Activated CD4-positive, alpha-beta memory T cell treated with anti-CD3 and anti-CD28 coated beads, Interleukin-2, amount 10 ng/mL, durations not matched to agents 7 days and 5 days (primary cell): ENCODE measurements at regions not wholly inside any gene's neighbourhood (a gene's known extent, or its start where the extent isn't known, plus 50 kb on each side); places are given as distances from the start of the nearest gene placed in this dataset.
"Not testable (repeated sequence)": the region's sequence is repeated elsewhere in the genome, so short reads cannot be mapped to it uniquely, and the experiment has no call there.

Experiments
- CTCF ChIA-PET: fragments of 350-600 bp; sonication (Branson Sonifier 250); formaldehyde crosslinking; loops from one replicate; lab custom pipeline; 2021; ENCODE audit warnings: antibody characterized with exemption, inconsistent platforms; lab: Charles Lee
- POLR2A ChIA-PET: fragments of 350-600 bp; sonication (Branson Sonifier 250); formaldehyde crosslinking; loops from one replicate; lab custom pipeline; 2021; ENCODE audit warnings: antibody characterized with exemption; lab: Charles Lee
- DNase-seq: peaks from one replicate; pipeline ENCODE4 v3.0.0-alpha.2; 2020
- H3K27ac Mint-ChIP-seq: one replicate; pipeline ENCODE4 v1.8.0; 2021; ENCODE audit warnings: mild to moderate bottlenecking, mixed read lengths
- H3K27me3 Mint-ChIP-seq: one replicate; pipeline ENCODE4 v1.8.0; 2021; ENCODE audit warnings: mixed read lengths
- H3K36me3 Mint-ChIP-seq: one replicate; pipeline ENCODE4 v1.8.0; 2021; ENCODE audit warnings: low read depth, mixed read lengths
- H3K4me1 Mint-ChIP-seq: one replicate; pipeline ENCODE4 v1.8.0; 2021; ENCODE audit warnings: mixed read lengths
- H3K4me3 Mint-ChIP-seq: one replicate; pipeline ENCODE4 v1.8.0; 2021; ENCODE audit warnings: mild to moderate bottlenecking, mixed read lengths
- H3K9me3 Mint-ChIP-seq: one replicate; pipeline ENCODE4 v1.8.0; 2021; ENCODE audit warnings: mixed read lengths

DNA sequence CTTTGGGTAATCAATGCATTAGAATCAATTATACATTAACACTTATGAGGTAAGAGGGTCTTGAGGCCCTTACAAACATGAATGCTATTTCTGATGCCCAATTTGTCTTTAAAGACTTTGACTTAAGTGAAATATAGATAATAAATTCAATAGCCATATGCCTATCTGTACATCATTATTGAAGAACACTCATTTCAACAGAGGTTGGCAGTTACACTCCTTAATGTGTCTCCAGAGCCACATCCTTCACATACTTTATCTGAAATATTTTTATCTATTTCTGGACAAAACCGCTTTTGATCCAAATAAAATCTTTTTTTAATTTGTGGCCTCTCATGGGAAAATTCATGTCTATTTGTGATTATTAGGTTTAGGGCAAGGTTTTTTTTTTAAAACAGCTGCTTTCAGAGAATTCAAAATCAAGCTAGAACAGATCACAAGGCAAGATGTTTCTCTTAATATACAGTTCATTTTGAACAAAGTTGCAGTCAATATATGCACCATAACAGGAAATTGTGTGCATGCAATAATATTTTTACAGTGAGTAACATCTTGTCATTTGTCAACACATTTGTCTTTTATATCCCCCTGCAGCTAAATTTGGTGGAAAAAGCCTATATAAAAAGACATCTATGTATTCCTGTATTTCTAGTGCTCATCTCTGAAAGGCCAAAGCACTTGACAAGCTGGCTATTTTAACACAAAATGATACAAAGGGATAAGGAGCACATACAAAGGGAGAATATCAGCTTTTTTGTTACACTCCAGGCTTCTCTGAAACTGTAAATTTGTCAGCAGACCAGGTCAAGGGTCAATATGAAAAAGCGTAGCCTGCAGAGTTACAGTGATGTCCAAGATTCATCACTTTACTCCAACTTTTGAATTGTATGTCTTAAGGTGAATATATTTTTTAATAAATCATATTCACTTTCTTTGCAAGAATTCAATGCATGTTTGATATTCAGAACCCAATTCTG is 146.2 kb upstream of the DPH6 start:
- no peak for DNase-seq
- POLR2A ChIA-PET = no interaction called here
- H3K27ac Mint-ChIP-seq = no peak overlapping the region
- no peaks in the 10 kb centered on the region for H3K9me3 Mint-ChIP-seq
- CTCF ChIA-PET = no interaction called here
- H3K36me3 Mint-ChIP-seq = no peaks in the 10 kb centered on the region
- no peaks in the 10 kb centered on the region for H3K4me1 Mint-ChIP-seq
- peaks cover 4% of the 10 kb centered on the region for H3K27me3 Mint-ChIP-seq
- no peak overlapping the region for H3K4me3 Mint-ChIP-seq

DNA sequence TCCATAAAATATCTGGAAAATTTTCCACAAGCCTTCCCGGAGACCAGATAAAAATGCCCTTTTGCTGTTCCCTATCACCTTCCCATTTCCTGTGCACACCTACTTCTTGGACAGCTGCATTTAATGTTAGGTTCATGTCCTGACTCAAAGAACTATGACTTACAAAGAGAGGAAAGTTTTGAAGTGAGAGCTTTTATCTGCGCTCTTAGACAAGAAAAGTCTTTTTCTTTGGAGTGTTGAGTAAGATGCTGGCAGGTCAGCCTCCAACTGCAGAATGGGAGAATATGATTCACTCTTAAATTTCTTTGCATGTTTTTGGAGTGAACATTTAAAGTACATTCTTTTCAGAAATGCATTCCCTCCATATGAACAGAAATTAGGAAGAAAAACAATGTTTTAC is 147.3 kb upstream of the DPH6 start:
- Mint-ChIP-seq H3K36me3 (no peaks in the 10 kb centered on the region), H3K9me3 (no peaks in the 10 kb centered on the region), H3K4me3 (no peak overlapping the region), H3K4me1 (no peaks in the 10 kb centered on the region), H3K27me3 (peaks cover 4% of the 10 kb centered on the region), H3K27ac (no peak overlapping the region)
- DNase-seq = no peak
- ChIA-PET POLR2A (no interaction called here), CTCF (no interaction called here)

DNA sequence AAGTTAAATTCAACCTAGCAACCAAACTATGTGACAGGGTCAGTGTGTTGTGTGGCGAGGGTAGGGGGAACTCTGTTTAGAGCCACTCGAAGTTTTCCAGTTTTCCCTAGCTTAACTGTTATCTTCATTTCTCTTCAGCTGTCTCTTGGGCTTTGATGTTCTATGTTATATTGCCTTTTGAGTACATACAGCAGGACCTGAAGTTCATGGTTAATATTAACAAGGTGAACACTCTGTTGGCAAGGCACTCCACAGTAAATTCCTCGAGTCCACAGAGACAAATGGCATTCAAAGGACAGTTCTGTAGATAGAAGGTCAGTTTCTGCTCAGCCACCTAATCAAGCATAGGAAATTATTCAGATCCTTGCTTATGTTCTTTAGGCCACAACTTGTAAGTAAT is 147.9 kb upstream of the DPH6 start:
- Mint-ChIP-seq H3K27me3 (peaks cover 4% of the 10 kb centered on the region), H3K9me3 (no peaks in the 10 kb centered on the region), H3K27ac (no peak overlapping the region), H3K4me3 (no peak overlapping the region), H3K36me3 (no peaks in the 10 kb centered on the region), H3K4me1 (no peaks in the 10 kb centered on the region)
- POLR2A ChIA-PET = no interaction called here
- no peak for DNase-seq
- CTCF ChIA-PET = no interaction called here

DNA sequence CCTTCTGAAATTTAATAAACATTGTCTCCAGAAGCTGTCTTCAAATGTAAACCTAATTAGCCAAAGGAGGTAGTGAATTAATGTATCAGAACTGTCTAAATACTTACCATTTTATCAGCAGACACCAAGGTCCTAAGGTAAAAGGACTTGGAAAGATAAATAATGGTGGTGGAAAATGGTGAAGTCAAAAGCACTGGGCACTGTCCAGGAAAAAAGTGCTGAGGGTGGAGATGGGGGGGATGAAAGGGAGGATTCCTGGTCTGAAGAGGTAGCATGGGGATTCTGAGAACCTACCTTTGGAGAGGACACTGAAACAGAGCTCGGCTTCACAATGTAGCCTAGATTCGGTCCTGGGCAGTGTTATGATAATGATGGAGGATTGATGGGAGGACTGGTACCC is 149.0 kb upstream of the DPH6 start:
- Mint-ChIP-seq H3K4me3 (no peak overlapping the region), H3K27me3 (peaks cover 3% of the 10 kb centered on the region), H3K27ac (no peak overlapping the region), H3K4me1 (no peaks in the 10 kb centered on the region), H3K36me3 (no peaks in the 10 kb centered on the region), H3K9me3 (no peaks in the 10 kb centered on the region)
- no peak for DNase-seq
- ChIA-PET POLR2A (no interaction called here), CTCF (no interaction called here)

DNA sequence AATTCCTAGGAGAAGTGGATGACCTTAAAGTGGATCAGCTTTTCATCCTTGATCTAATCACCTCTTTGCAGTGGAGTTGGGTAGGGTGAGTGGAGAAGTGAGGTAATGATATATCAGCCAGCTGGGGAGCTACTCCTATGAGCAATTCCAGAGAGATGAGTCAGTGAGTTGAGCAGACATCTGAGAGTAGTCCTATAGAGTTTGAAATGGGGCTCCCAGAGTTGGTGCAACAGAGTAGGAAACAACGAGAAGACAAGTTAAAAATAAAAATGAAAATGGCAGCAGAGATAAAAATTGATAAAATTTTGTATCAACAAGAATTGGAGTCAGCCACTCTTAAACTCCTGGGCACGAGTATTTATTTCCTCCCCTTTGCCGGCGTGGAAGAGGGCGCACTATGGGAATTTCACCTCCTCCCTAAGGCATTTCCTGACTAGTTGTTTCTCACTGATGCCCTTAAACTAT is 150.8 kb upstream of the DPH6 start:
- no peak for DNase-seq
- no peaks in the 10 kb centered on the region for H3K27me3 Mint-ChIP-seq
- no peak overlapping the region for H3K27ac Mint-ChIP-seq
- H3K4me3 Mint-ChIP-seq = no peak overlapping the region
- no peaks in the 10 kb centered on the region for H3K36me3 Mint-ChIP-seq
- no peaks in the 10 kb centered on the region for H3K9me3 Mint-ChIP-seq
- H3K4me1 Mint-ChIP-seq = no peaks in the 10 kb centered on the region
- CTCF ChIA-PET = interaction anchor here (1.3 kb wide), 1 partner anchor 55 kb away, joined by 4 read pairs; no protein-coding TSS in a partner anchor
- POLR2A ChIA-PET = no interaction called here

DNA sequence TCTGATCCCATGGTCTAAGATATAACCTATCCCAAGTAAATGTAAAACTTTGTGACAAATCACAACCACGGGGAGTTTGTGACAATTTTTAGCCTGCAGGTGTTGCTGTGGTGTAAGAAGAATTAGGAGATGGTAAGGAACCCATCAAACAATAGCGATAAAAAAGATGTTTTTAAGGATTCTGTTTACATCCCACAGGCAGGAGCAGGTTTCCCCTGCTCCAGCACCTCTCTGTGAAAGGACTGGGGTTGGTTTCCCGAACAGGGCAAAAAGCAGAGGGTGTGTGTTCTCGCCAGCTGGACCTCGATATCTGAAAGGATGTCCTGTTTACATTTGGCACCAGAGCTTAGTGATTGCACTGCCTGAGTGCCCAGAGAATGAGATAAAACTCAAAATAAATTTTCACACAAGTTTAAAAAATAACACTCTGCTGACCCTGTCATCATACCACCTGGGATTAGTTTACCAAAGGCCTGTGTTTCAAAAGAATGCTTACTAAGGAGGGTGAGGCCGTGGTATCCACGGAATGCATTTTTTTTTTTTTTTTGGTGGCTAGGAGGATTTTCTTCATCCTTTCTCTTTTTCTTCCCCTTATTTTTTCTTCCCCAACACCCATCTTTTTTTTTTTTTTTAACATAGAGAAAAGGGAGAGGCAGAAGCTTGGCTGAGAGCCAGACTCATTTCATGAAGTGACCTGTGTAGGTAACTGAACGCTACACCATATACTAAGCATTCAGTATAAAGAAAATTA is 151.8 kb upstream of the DPH6 start:
- POLR2A ChIA-PET = interaction anchor here (0.7 kb wide), 1 partner anchor 421 kb away, joined by 4 read pairs; no protein-coding TSS in a partner anchor
- Mint-ChIP-seq H3K4me1 (no peaks in the 10 kb centered on the region), H3K27me3 (no peaks in the 10 kb centered on the region), H3K36me3 (no peaks in the 10 kb centered on the region), H3K4me3 (no peak overlapping the region), H3K9me3 (no peaks in the 10 kb centered on the region), H3K27ac (no peak overlapping the region)
- CTCF ChIA-PET = no interaction called here
- DNase-seq = no peak

GRCh38 chr15:35698331-35698730 is 152.4 kb upstream of the DPH6 start:
- Mint-ChIP-seq H3K27ac (no peak overlapping the region), H3K27me3 (no peaks in the 10 kb centered on the region), H3K4me3 (no peak overlapping the region), H3K4me1 (no peaks in the 10 kb centered on the region), H3K36me3 (no peaks in the 10 kb centered on the region), H3K9me3 (no peaks in the 10 kb centered on the region)
- ChIA-PET POLR2A (interaction anchor here (0.7 kb wide), 1 partner anchor 420 kb away, joined by 4 read pairs; no protein-coding TSS in a partner anchor), CTCF (no interaction called here)
- DNase-seq = no peak

DNA sequence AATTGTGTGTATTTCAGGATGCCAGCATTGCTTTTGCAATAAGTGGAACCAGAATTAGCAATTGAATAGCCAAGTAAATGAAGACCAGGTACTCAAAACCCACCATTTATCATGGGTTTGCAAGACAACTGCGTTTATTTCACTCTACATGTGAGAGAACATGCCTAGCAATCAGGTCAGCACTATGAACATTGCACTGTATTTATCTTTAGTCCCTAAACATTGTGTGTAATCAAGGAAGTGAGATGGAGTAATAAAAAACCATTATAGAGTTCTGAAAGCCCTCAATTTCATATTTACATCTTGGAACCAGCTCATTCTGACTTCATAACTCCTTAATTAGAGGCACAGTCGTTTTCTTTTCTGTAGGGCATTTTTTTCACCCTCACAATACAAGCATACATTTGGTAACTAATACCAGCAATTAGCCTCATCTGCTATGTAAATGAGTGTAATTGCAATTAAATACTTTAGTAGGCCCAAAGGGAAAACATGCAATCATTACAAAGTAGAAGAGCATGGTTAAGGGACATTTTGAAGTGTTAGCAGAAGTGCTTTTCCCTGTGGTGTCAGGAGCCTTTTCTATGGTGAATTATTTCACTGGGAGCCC is 153.1 kb upstream of the DPH6 start:
- CTCF ChIA-PET = no interaction called here
- H3K27ac Mint-ChIP-seq = no peak overlapping the region
- H3K27me3 Mint-ChIP-seq = no peaks in the 10 kb centered on the region
- no peaks in the 10 kb centered on the region for H3K9me3 Mint-ChIP-seq
- no peaks in the 10 kb centered on the region for H3K36me3 Mint-ChIP-seq
- no peaks in the 10 kb centered on the region for H3K4me1 Mint-ChIP-seq
- no peak for DNase-seq
- POLR2A ChIA-PET = no interaction called here
- H3K4me3 Mint-ChIP-seq = no peak overlapping the region

GRCh38 chr15:35700091-35700593 is 154.2 kb upstream of the DPH6 start:
- DNase-seq, H3K27ac Mint-ChIP-seq, CTCF ChIA-PET, H3K9me3 Mint-ChIP-seq, H3K4me3 Mint-ChIP-seq, H3K4me1 Mint-ChIP-seq, H3K27me3 Mint-ChIP-seq, H3K36me3 Mint-ChIP-seq, POLR2A ChIA-PET: not testable (repeated sequence)

GRCh38 chr15:35701402-35702046 is 155.6 kb upstream of the DPH6 start:
- H3K36me3 Mint-ChIP-seq = no peaks in the 10 kb centered on the region
- H3K9me3 Mint-ChIP-seq = no peaks in the 10 kb centered on the region
- CTCF ChIA-PET = no interaction called here
- no peaks in the 10 kb centered on the region for H3K4me1 Mint-ChIP-seq
- H3K27ac Mint-ChIP-seq = no peak overlapping the region
- POLR2A ChIA-PET = no interaction called here
- no peak overlapping the region for H3K4me3 Mint-ChIP-seq
- H3K27me3 Mint-ChIP-seq = no peaks in the 10 kb centered on the region
- no peak for DNase-seq

- ChIA-PET POLR2A (no interaction called here), CTCF (no interaction called here)
- Mint-ChIP-seq H3K4me3 (no peak overlapping the region), H3K36me3 (no peaks in the 10 kb centered on the region), H3K27me3 (no peaks in the 10 kb centered on the region), H3K4me1 (no peaks in the 10 kb centered on the region), H3K27ac (no peak overlapping the region), H3K9me3 (no peaks in the 10 kb centered on the region)
- no peak for DNase-seq
Observed at GRCh38 chr15:35702946-35703495, 157.1 kb upstream of the DPH6 start.

- CTCF ChIA-PET = no interaction called here
- no peak for DNase-seq
- no peak overlapping the region for H3K4me3 Mint-ChIP-seq
- POLR2A ChIA-PET = no interaction called here
- no peaks in the 10 kb centered on the region for H3K36me3 Mint-ChIP-seq
- H3K27me3 Mint-ChIP-seq = no peaks in the 10 kb centered on the region
- no peaks in the 10 kb centered on the region for H3K4me1 Mint-ChIP-seq
- no peak overlapping the region for H3K27ac Mint-ChIP-seq
- no peaks in the 10 kb centered on the region for H3K9me3 Mint-ChIP-seq
Observed at GRCh38 chr15:35705030-35705883, 159.3 kb upstream of the DPH6 start.
